A549 (cell line): ENCODE measurements at regions not wholly inside any gene's neighbourhood (a gene's known extent, or its start where the extent isn't known, plus 50 kb on each side); places are given as distances from the start of the nearest gene placed in this dataset.

Source experiments
- NR3C1 ChIP-seq: fragments of >200 bp; sonication (Bioruptor Twin); formaldehyde crosslinking; IDR thresholded peaks from 3 replicates; pipeline ENCODE4 v1.6.1; 2017
- REST ChIP-seq: fragments of 200-600 bp; sonication (generic); IDR thresholded peaks from 2 replicates; pipeline ENCODE4 v1.6.1; 2016; ENCODE audit warnings: antibody characterized with exemption, mild to moderate bottlenecking, moderate library complexity
- TF ChIP-seq, protein P1 (sequence below): fragments of >200 bp; sonication (Bioruptor Twin); formaldehyde crosslinking; IDR thresholded peaks from 3 replicates; pipeline ENCODE4 v1.5.1; 2016

- TF ChIP-seq, protein P1, sequence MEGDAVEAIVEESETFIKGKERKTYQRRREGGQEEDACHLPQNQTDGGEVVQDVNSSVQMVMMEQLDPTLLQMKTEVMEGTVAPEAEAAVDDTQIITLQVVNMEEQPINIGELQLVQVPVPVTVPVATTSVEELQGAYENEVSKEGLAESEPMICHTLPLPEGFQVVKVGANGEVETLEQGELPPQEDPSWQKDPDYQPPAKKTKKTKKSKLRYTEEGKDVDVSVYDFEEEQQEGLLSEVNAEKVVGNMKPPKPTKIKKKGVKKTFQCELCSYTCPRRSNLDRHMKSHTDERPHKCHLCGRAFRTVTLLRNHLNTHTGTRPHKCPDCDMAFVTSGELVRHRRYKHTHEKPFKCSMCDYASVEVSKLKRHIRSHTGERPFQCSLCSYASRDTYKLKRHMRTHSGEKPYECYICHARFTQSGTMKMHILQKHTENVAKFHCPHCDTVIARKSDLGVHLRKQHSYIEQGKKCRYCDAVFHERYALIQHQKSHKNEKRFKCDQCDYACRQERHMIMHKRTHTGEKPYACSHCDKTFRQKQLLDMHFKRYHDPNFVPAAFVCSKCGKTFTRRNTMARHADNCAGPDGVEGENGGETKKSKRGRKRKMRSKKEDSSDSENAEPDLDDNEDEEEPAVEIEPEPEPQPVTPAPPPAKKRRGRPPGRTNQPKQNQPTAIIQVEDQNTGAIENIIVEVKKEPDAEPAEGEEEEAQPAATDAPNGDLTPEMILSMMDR: no peak
- no peak for TF ChIP-seq NR3C1
- TF ChIP-seq REST: no peak
These were observed 276.0 kb downstream of the KLHL13 start for GRCh38 chrX:117840645-117841044.
